Transverse colon (tissue), 4 donors: ENCODE measurements at regions not wholly inside any gene's neighbourhood (a gene's known extent, or its start where the extent isn't known, plus 50 kb on each side); places are given as distances from the start of the nearest gene placed in this dataset.

Experiments
- DNase-seq: peaks from one replicate; pipeline ENCODE4 v3.0.0-alpha.2; 2019
- H3K27ac ChIP-seq, 4 donors: fragments of 200-600 bp; sonication (generic); 2 replicates each; pipeline ENCODE4 v1.5.1; 2016 to 2018; ENCODE audit warnings: inconsistent platforms in 4 of 4
- H3K27me3 ChIP-seq: fragments of 200-600 bp; sonication (generic); 2 replicates; pipeline ENCODE4 v1.5.1; 2017; ENCODE audit warnings: inconsistent platforms
- H3K36me3 ChIP-seq, 4 donors: fragments of 200-600 bp; sonication (generic); 2 replicates each; pipeline ENCODE4 v1.5.1; 2017 to 2019; ENCODE audit warnings: inconsistent platforms in 4 of 4
- H3K4me1 ChIP-seq, 4 donors: fragments of 200-600 bp; sonication (generic); 2 replicates each; pipeline ENCODE4 v1.5.1; 2017 to 2020; ENCODE audit warnings: inconsistent platforms in 4 of 4
- H3K4me3 ChIP-seq, 4 donors: fragments of 200-600 bp; sonication (generic); 1 replicate in 1 of 4; 2 replicates in 3 of 4; pipeline versions ENCODE4 v1.5.1 to v1.6.1; 2017 to 2019; ENCODE audit warnings: inconsistent platforms in 4 of 4
- H3K9me3 ChIP-seq, 2 donors: fragments of 200-600 bp; sonication (generic); 2 replicates each; pipeline ENCODE4 v1.5.1; 2017 to 2019; ENCODE audit warnings: inconsistent platforms in 2 of 2
- EP300 ChIP-seq: sonication (generic); formaldehyde crosslinking; IDR thresholded peaks from one replicate; pipeline ENCODE4 v1.6.1; 2017; ENCODE audit warnings: antibody characterized with exemption, low read depth
- POLR2A ChIP-seq: fragments of 450-650 bp; IDR thresholded peaks from one replicate; pipeline ENCODE4 v1.6.1; 2016; ENCODE audit warnings: antibody characterized with exemption, mild to moderate bottlenecking, moderate library complexity
- POLR2AphosphoS5 ChIP-seq, 3 donors: sonication (generic); formaldehyde crosslinking; IDR thresholded peaks; one replicate each; pipeline ENCODE4 v1.6.1; 2016; ENCODE audit warnings: antibody characterized with exemption in 3 of 3
- WGBS, 2 donors: methylation state at CpG; one replicate each; pipeline ENCODE4 v1.1.5; 2018; ENCODE audit warnings: low coverage in 1 of 2; 5-methylcytosine and 5-hydroxymethylcytosine counted together
- in situ Hi-C, 4 donors: fragments of 200-750 bp; cut with MboI; loops; one replicate each; pipeline versions ENCODE4 v1.15.0 to v1.15.1; 2017; ENCODE audit warnings: low sequenced_read_pairs in 3 of 4, low pct_ligation_motif_present in 1 of 4, low pct_unique_long_range_greater_than_20kb in 1 of 4
- intact Hi-C: fragments of 100-400 bp; cut with DNase I; formaldehyde crosslinking; loops from one replicate; pipeline ENCODE4 v1.15.1; 2023; ENCODE audit warnings: low total_unique reads
- TF ChIP-seq, protein P1 (sequence below), 5 experiments: fragments of 200-600 bp in 3 of 5; fragments of 450-650 bp in 2 of 5; sonication (generic) in 3 of 5; IDR thresholded peaks; 1 replicate in 2 of 5; 2 replicates in 3 of 5; pipeline ENCODE4 v1.5.1; 2016 to 2017; ENCODE audit warnings: antibody characterized with exemption in 5 of 5, inconsistent platforms in 3 of 5, mild to moderate bottlenecking in 2 of 5, moderate library complexity in 1 of 5

- no peak overlapping the region for H3K4me3 ChIP-seq
- intact Hi-C loops (no loop called here), in situ Hi-C loops (no loop called here)
- no peaks in the 10 kb centered on the region for H3K4me1 ChIP-seq
- no peaks in the 10 kb centered on the region for H3K9me3 ChIP-seq
- no peaks in the 10 kb centered on the region for H3K27me3 ChIP-seq
- TF ChIP-seq POLR2A, result no peak
- no peak for TF ChIP-seq POLR2AphosphoS5 (IDR thresholded peaks at IDR 0.05)
- no peak for TF ChIP-seq EP300
- TF ChIP-seq, protein P1, sequence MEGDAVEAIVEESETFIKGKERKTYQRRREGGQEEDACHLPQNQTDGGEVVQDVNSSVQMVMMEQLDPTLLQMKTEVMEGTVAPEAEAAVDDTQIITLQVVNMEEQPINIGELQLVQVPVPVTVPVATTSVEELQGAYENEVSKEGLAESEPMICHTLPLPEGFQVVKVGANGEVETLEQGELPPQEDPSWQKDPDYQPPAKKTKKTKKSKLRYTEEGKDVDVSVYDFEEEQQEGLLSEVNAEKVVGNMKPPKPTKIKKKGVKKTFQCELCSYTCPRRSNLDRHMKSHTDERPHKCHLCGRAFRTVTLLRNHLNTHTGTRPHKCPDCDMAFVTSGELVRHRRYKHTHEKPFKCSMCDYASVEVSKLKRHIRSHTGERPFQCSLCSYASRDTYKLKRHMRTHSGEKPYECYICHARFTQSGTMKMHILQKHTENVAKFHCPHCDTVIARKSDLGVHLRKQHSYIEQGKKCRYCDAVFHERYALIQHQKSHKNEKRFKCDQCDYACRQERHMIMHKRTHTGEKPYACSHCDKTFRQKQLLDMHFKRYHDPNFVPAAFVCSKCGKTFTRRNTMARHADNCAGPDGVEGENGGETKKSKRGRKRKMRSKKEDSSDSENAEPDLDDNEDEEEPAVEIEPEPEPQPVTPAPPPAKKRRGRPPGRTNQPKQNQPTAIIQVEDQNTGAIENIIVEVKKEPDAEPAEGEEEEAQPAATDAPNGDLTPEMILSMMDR (IDR thresholded peaks at IDR 0.05), result no peak
- DNase-seq, result no peak
- H3K36me3 ChIP-seq, result no peaks in the 10 kb centered on the region
- H3K27ac ChIP-seq, result no peak overlapping the region
Observed at GRCh38 chr1:199208847-199209246, 570.0 kb downstream of the PTPRC start.

DNA sequence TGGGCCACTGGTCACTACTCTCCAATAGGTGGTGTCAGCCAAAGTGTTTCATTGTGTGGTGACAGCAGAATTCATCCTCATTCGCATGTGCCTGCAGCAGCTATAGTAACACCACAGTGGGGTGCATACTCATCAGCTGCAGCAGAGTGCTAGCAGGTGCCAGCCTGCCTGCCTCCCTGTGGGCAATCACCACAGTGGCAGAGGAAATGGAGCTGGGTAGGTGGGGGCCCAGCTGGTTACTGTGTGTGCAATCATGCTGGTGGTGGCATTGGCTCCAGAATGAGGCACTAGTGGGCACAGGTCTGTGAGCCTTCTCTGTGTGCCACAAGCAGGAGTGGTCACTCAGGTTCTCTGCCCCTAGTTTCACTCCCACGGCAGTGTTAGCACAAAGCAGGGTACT is 579.2 kb downstream of the PTPRC start:
- WGBS, 2 donors, result 84% methylated on average over 2 of the region's 2 CpGs; no CpG with 5 or more reads in 1 of the 2 donors
- DNase-seq, result no peak
- no peak overlapping the region for H3K4me3 ChIP-seq
- no peaks in the 10 kb centered on the region for H3K36me3 ChIP-seq
- TF ChIP-seq POLR2AphosphoS5 (IDR thresholded peaks at IDR 0.05), result no peak
- TF ChIP-seq POLR2A, result no peak
- no peak for TF ChIP-seq EP300
- TF ChIP-seq, protein P1 (IDR thresholded peaks at IDR 0.05), result no peak
- in situ Hi-C loops (no loop called here), intact Hi-C loops (no loop called here)
- H3K9me3 ChIP-seq, result no peaks in the 10 kb centered on the region
- H3K4me1 ChIP-seq, result no peaks in the 10 kb centered on the region
- H3K27me3 ChIP-seq, result no peaks in the 10 kb centered on the region
- no peak overlapping the region for H3K27ac ChIP-seq

GRCh38 chr1:199218533-199218932 is 579.7 kb downstream of the PTPRC start:
- WGBS, 2 donors, result no CpG with 5 or more reads among the region's 2 CpGs
- Histone ChIP-seq H3K27me3 (no peaks in the 10 kb centered on the region), H3K9me3 (no peaks in the 10 kb centered on the region), H3K36me3 (no peaks in the 10 kb centered on the region), H3K27ac (no peak overlapping the region), H3K4me3 (no peak overlapping the region), H3K4me1 (no peaks in the 10 kb centered on the region)
- in situ Hi-C loops (no loop called here), intact Hi-C loops (no loop called here)
- TF ChIP-seq POLR2A (no peak), POLR2AphosphoS5 (IDR thresholded peaks at IDR 0.05) (no peak), EP300 (no peak)
- TF ChIP-seq, protein P1 (IDR thresholded peaks at IDR 0.05), result no peak
- DNase-seq, result no peak

DNA sequence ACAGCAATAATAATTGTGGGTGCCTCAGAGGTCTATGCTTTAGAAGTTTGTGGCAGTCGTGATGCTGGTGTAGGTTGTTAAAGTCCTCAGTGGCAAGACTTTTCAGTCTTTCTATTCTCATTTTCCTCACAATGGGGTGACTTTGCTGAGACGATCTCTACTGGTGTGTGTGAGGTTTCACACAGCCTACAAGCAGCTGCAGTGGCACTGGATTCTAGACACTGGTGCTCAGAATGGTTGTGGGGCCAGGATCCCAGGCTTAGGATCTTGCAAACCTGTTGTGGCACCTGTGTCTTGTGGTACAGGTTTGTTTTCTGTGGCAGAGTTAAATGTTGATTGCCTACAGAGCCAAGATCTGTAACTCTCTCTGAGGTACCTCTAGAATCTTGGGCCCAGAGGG is 581.2 kb downstream of the PTPRC start:
- Histone ChIP-seq H3K4me3 (no peak overlapping the region), H3K36me3 (no peaks in the 10 kb centered on the region), H3K27me3 (no peaks in the 10 kb centered on the region), H3K9me3 (no peaks in the 10 kb centered on the region), H3K4me1 (no peaks in the 10 kb centered on the region), H3K27ac (no peak overlapping the region)
- 83% methylated on average over 2 of the region's 2 CpGs; no CpG with 5 or more reads in 1 of the 2 donors for WGBS, 2 donors
- TF ChIP-seq EP300, result no peak
- TF ChIP-seq POLR2AphosphoS5 (IDR thresholded peaks at IDR 0.05), result no peak
- TF ChIP-seq POLR2A, result no peak
- TF ChIP-seq, protein P1 (IDR thresholded peaks at IDR 0.05), result no peak
- intact Hi-C loops (no loop called here), in situ Hi-C loops (no loop called here)
- no peak for DNase-seq
